ENCODE measurements at regions not wholly inside any gene's neighbourhood (a gene's known extent, or its start where the extent isn't known, plus 50 kb on each side); places are given as distances from the start of the nearest gene placed in this dataset.

- no peak for DNase-seq
Measured at GRCh38 chr12:132439333-132439904, 50.5 kb upstream of the FBRSL1 start.

- no peak for DNase-seq
Measured at GRCh38 chr12:132438726-132439125, 51.2 kb upstream of the FBRSL1 start.

GRCh38 chr12:132437943-132438700 is 51.8 kb upstream of the FBRSL1 start:
- no peak for DNase-seq

- DNase-seq: no peak
Measured at GRCh38 chr12:132437252-132437932, 52.6 kb upstream of the FBRSL1 start.

GRCh38 chr12:132436791-132437251 is 53.1 kb upstream of the FBRSL1 start:
- no peak for DNase-seq

GRCh38 chr12:132435486-132436187 is 54.3 kb upstream of the FBRSL1 start:
- DNase-seq: no peak

GRCh38 chr12:132433641-132434395 is 56.1 kb upstream of the FBRSL1 start:
- no peak for DNase-seq

- peak; percentile 90 for DNase-seq
Measured at GRCh38 chr12:132432721-132433577, 57.0 kb upstream of the FBRSL1 start.

GRCh38 chr12:132432126-132432705 is 57.7 kb upstream of the FBRSL1 start:
- DNase-seq: no peak

GRCh38 chr12:132430838-132431774 is 58.8 kb upstream of the FBRSL1 start:
- no peak for DNase-seq

GRCh38 chr12:132429946-132430643 is 59.9 kb upstream of the FBRSL1 start:
- no peak for DNase-seq

GRCh38 chr12:132429602-132429945 is 60.4 kb upstream of the FBRSL1 start:
- peak in 1 of 2 donors; percentile 83 for DNase-seq

GRCh38 chr12:132428936-132429601 is 60.9 kb upstream of the FBRSL1 start:
- DNase-seq: no peak

- no peak for DNase-seq
Measured at GRCh38 chr12:132427999-132428935, 61.7 kb upstream of the FBRSL1 start.

- no peak for DNase-seq
Measured at GRCh38 chr12:132427174-132427768, 62.7 kb upstream of the FBRSL1 start.

Measured in right lung (tissue), 2 donors.